Endothelial cell (in vitro differentiated cells): ENCODE measurements at regions not wholly inside any gene's neighbourhood (a gene's known extent, or its start where the extent isn't known, plus 50 kb on each side); places are given as distances from the start of the nearest gene placed in this dataset.
"Not testable (repeated sequence)": the region's sequence is repeated elsewhere in the genome, so short reads cannot be mapped to it uniquely, and the experiment has no call there.

Experiments used
- DNase-seq: peaks from one replicate; pipeline ENCODE4 v3.0.0; 2021; ENCODE audit warnings: low spot score
- H3K27ac Mint-ChIP-seq: one replicate; pipeline ENCODE4 v1.8.0; 2021; ENCODE audit warnings: mixed read lengths, inconsistent platforms; ENCODE audit not compliant: unreplicated experiment
- H3K27me3 Mint-ChIP-seq: one replicate; pipeline ENCODE4 v1.8.0; 2021; ENCODE audit warnings: mild to moderate bottlenecking, moderate library complexity, mixed read lengths, inconsistent platforms; ENCODE audit not compliant: unreplicated experiment
- H3K36me3 Mint-ChIP-seq: one replicate; pipeline ENCODE4 v1.8.0; 2021; ENCODE audit warnings: mild to moderate bottlenecking, low read depth, mixed read lengths, inconsistent platforms; ENCODE audit not compliant: unreplicated experiment
- H3K4me1 Mint-ChIP-seq: one replicate; pipeline ENCODE4 v1.8.0; 2021; ENCODE audit warnings: mild to moderate bottlenecking, mixed read lengths, inconsistent platforms; ENCODE audit not compliant: unreplicated experiment
- H3K4me3 Mint-ChIP-seq: one replicate; pipeline ENCODE4 v1.8.0; 2021; ENCODE audit warnings: mild to moderate bottlenecking, mixed read lengths, inconsistent platforms; ENCODE audit not compliant: unreplicated experiment
- H3K9me3 Mint-ChIP-seq: one replicate; pipeline ENCODE4 v1.8.0; 2021; ENCODE audit warnings: mixed read lengths, inconsistent platforms; ENCODE audit not compliant: unreplicated experiment
- TF ChIP-seq, protein P1 (sequence below): fragments of 200-600 bp; sonication (generic); IDR thresholded peaks from one replicate; pipeline ENCODE4 v1.5.0; 2021; ENCODE audit warnings: antibody characterized with exemption; ENCODE audit not compliant: unreplicated experiment

GRCh38 chr9:85163415-85163814 lies 493.9 kb downstream of the NTRK2 start:
- Mint-ChIP-seq H3K36me3 (no peaks in the 10 kb centered on the region), H3K27ac (no peak overlapping the region), H3K9me3 (no peaks in the 10 kb centered on the region), H3K4me3 (no peak overlapping the region), H3K27me3 (no peaks in the 10 kb centered on the region), H3K4me1 (no peaks in the 10 kb centered on the region)
- TF ChIP-seq, protein P1, sequence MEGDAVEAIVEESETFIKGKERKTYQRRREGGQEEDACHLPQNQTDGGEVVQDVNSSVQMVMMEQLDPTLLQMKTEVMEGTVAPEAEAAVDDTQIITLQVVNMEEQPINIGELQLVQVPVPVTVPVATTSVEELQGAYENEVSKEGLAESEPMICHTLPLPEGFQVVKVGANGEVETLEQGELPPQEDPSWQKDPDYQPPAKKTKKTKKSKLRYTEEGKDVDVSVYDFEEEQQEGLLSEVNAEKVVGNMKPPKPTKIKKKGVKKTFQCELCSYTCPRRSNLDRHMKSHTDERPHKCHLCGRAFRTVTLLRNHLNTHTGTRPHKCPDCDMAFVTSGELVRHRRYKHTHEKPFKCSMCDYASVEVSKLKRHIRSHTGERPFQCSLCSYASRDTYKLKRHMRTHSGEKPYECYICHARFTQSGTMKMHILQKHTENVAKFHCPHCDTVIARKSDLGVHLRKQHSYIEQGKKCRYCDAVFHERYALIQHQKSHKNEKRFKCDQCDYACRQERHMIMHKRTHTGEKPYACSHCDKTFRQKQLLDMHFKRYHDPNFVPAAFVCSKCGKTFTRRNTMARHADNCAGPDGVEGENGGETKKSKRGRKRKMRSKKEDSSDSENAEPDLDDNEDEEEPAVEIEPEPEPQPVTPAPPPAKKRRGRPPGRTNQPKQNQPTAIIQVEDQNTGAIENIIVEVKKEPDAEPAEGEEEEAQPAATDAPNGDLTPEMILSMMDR: no peak
- DNase-seq: no peak

DNA sequence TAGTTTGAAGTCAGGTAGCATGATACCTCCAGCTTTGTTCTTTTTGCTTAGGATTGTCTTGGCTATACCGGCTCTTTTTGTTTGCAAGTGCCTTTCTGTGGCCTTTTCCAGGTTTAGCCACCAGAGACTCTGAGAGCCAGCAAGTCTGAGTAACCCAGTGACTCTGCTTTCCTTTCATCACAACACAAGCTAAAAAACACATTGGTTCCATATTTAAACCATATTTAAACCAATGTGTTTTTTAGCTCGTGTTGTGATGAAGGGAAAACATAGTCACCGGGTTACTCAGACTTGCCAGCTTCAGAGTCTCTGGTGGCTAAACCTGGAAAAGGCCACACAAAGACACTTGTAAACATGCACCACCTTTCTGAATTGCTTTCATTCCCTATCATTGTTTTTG lies 493.3 kb downstream of the NTRK2 start:
- TF ChIP-seq, protein P1: no peak
- Mint-ChIP-seq H3K4me1 (no peaks in the 10 kb centered on the region), H3K4me3 (no peak overlapping the region), H3K9me3 (no peaks in the 10 kb centered on the region), H3K27me3 (no peaks in the 10 kb centered on the region), H3K36me3 (no peaks in the 10 kb centered on the region), H3K27ac (no peak overlapping the region)
- DNase-seq: no peak

- H3K36me3 Mint-ChIP-seq, H3K4me1 Mint-ChIP-seq, H3K4me3 Mint-ChIP-seq, H3K27me3 Mint-ChIP-seq, H3K27ac Mint-ChIP-seq, H3K9me3 Mint-ChIP-seq, DNase-seq: not testable (repeated sequence)
These were observed 491.4 kb downstream of the NTRK2 start for GRCh38 chr9:85160944-85161343.

DNA sequence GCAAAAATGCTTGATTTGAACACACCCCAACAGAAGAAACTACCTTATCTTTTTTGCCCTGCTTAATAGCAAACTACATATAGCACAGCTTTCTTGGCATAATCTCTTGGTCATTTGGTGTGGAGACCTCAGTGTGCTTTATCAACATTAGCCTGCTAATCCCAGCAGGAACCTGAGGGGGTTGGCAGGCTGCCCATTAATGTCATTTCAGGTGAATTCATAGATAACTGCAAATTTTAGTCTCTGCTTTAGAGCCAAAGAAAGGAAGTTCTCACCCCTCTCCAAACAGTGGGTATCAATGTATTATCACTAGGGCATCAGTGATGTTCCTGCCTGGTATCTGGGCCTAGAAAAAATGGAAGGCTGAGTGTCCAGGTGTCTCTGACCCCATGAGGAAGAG lies 489.0 kb downstream of the NTRK2 start:
- Mint-ChIP-seq H3K4me3 (no peak overlapping the region), H3K36me3 (no peaks in the 10 kb centered on the region), H3K27ac (no peak overlapping the region), H3K4me1 (no peaks in the 10 kb centered on the region), H3K9me3 (no peaks in the 10 kb centered on the region), H3K27me3 (peaks cover 2% of the 10 kb centered on the region)
- TF ChIP-seq, protein P1: no peak
- no peak for DNase-seq

DNA sequence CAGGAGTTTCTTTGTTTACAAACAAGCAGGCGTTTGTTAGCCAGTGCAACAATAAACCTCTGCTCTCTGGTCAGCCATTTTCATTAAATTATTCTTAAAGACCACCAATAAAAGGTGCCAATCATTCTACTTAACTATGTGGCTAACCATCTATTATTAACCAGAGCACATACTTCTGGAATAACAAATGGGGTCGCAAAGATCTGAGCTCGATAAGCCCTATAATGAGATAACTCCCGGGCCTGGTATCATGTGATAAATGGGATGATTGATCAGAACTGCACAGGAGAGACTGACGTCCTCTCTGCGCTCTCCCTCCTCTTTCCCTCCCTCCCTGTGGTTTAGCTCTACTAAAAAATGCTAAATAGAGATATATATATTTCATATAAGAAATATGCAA lies 488.2 kb downstream of the NTRK2 start:
- no peaks in the 10 kb centered on the region for H3K9me3 Mint-ChIP-seq
- TF ChIP-seq, protein P1: no peak
- H3K36me3 Mint-ChIP-seq: no peaks in the 10 kb centered on the region
- no peaks in the 10 kb centered on the region for H3K4me1 Mint-ChIP-seq
- H3K27ac Mint-ChIP-seq: no peak overlapping the region
- H3K4me3 Mint-ChIP-seq: no peak overlapping the region
- H3K27me3 Mint-ChIP-seq: peaks cover 2% of the 10 kb centered on the region
- DNase-seq: no peak

- Mint-ChIP-seq H3K4me3 (no peak overlapping the region), H3K27ac (no peak overlapping the region), H3K27me3 (peaks cover 2% of the 10 kb centered on the region), H3K36me3 (no peaks in the 10 kb centered on the region), H3K9me3 (no peaks in the 10 kb centered on the region), H3K4me1 (no peaks in the 10 kb centered on the region)
- TF ChIP-seq, protein P1: no peak
- no peak for DNase-seq
These were observed 487.1 kb downstream of the NTRK2 start for GRCh38 chr9:85156652-85157051.
